ENCODE measurements at regions not wholly inside any gene's neighbourhood (a gene's known extent, or its start where the extent isn't known, plus 50 kb on each side); places are given as distances from the start of the nearest gene placed in this dataset.

GRCh38 chr1:222370081-222370912 is 177.6 kb downstream of the HHIPL2 start:
- peak; percentile 32 for DNase-seq (ENCODE audit: low spot score)

- DNase-seq (ENCODE audit: low spot score): no peak
Measured at GRCh38 chr1:222369148-222369547, 178.8 kb downstream of the HHIPL2 start.

- DNase-seq (ENCODE audit: low spot score): no peak
Measured at GRCh38 chr1:222358100-222358499, 189.8 kb downstream of the HHIPL2 start.

- no peak for DNase-seq (ENCODE audit: low spot score)
Measured at GRCh38 chr1:222357252-222357651, 190.7 kb downstream of the HHIPL2 start.

- no peak for DNase-seq (ENCODE audit: low spot score)
Measured at GRCh38 chr1:222347627-222348026, 200.3 kb downstream of the HHIPL2 start.

GRCh38 chr1:222346955-222347354 is 200.9 kb downstream of the HHIPL2 start:
- DNase-seq (ENCODE audit: low spot score): no peak

- DNase-seq (ENCODE audit: low spot score): no peak
Measured at GRCh38 chr1:222339376-222339947, 208.4 kb downstream of the HHIPL2 start.

- DNase-seq (ENCODE audit: low spot score): no peak
Measured at GRCh38 chr1:222335586-222335985, 212.3 kb downstream of the HHIPL2 start.

- DNase-seq (ENCODE audit: low spot score): peak; percentile 29
Measured at GRCh38 chr1:222334026-222334680, 213.8 kb downstream of the HHIPL2 start.

GRCh38 chr1:222331765-222332164 is 216.1 kb downstream of the HHIPL2 start:
- DNase-seq (ENCODE audit: low spot score): no peak

- DNase-seq (ENCODE audit: low spot score): peak; percentile 45
Measured at GRCh38 chr1:222331340-222331739, 216.6 kb downstream of the HHIPL2 start.

- no peak for DNase-seq (ENCODE audit: low spot score)
Measured at GRCh38 chr1:222329493-222330045, 218.3 kb downstream of the HHIPL2 start.

- no peak for DNase-seq (ENCODE audit: low spot score)
Measured at GRCh38 chr1:222326710-222327036, 221.2 kb downstream of the HHIPL2 start.

- no peak for DNase-seq (ENCODE audit: low spot score)
Measured at GRCh38 chr1:222326006-222326709, 221.7 kb downstream of the HHIPL2 start.

- DNase-seq (ENCODE audit: low spot score): no peak
Measured at GRCh38 chr1:222325506-222325905, 222.4 kb downstream of the HHIPL2 start.

- DNase-seq (ENCODE audit: low spot score): no peak
Measured at GRCh38 chr1:222314839-222315238, 233.1 kb downstream of the HHIPL2 start.

GRCh38 chr1:222310836-222311235 is 237.1 kb downstream of the HHIPL2 start:
- DNase-seq (ENCODE audit: low spot score): no peak

GRCh38 chr1:222307621-222308020 is 240.3 kb downstream of the HHIPL2 start:
- DNase-seq (ENCODE audit: low spot score): no peak

- no peak for DNase-seq (ENCODE audit: low spot score)
Measured at GRCh38 chr1:222306512-222306911, 241.4 kb downstream of the HHIPL2 start.

GRCh38 chr1:222306011-222306410 is 241.9 kb downstream of the HHIPL2 start:
- DNase-seq (ENCODE audit: low spot score): no peak

- no peak for DNase-seq (ENCODE audit: low spot score)
Measured at GRCh38 chr1:222301652-222302051, 246.3 kb downstream of the HHIPL2 start.

- DNase-seq (ENCODE audit: low spot score): no peak
Measured at GRCh38 chr1:222299524-222299923, 248.4 kb downstream of the HHIPL2 start.
